Astrocyte (in vitro differentiated cells and primary cell): ENCODE measurements at regions not wholly inside any gene's neighbourhood (a gene's known extent, or its start where the extent isn't known, plus 50 kb on each side); places are given as distances from the start of the nearest gene placed in this dataset.

ENCODE experiments used
- CTCF ChIP-seq: IDR thresholded peaks from 2 replicates; pipeline ENCODE4 v1.5.1; 2011; ENCODE audit warnings: low read depth, mild to moderate bottlenecking, inconsistent platforms, low read length, moderate library complexity; ENCODE audit not compliant: insufficient read depth
- EZH2 ChIP-seq: IDR thresholded peaks from 2 replicates; pipeline ENCODE4 v1.6.1; 2012; ENCODE audit warnings: mild to moderate bottlenecking, low read length, inconsistent platforms; ENCODE audit not compliant: insufficient read depth

GRCh38 chr1:106705971-106706370 is 350.5 kb upstream of the PRMT6 start:
- no peak for TF ChIP-seq CTCF
- TF ChIP-seq EZH2, result no peak
